Thoracic aorta (tissue), 2 donors: ENCODE measurements at regions not wholly inside any gene's neighbourhood (a gene's known extent, or its start where the extent isn't known, plus 50 kb on each side); places are given as distances from the start of the nearest gene placed in this dataset.
"Not testable (repeated sequence)": the region's sequence is repeated elsewhere in the genome, so short reads cannot be mapped to it uniquely, and the experiment has no call there.

ENCODE experiments used
- ATAC-seq: fragments of 150-250 bp; one replicate; pipeline ENCODE4 v1.8.0; 2017; ENCODE audit warnings: low read depth; ENCODE audit not compliant: insufficient number of reproducible peaks, low FRiP score
- DNase-seq: peaks from one replicate; pipeline ENCODE4 v3.0.0-alpha.2; 2020; ENCODE audit warnings: low spot score
- H3K27ac ChIP-seq, 2 donors: fragments of 200-600 bp; sonication (generic); 1 replicate in 1 of 2; 2 replicates in 1 of 2; pipeline ENCODE4 v1.5.1; 2016; ENCODE audit warnings: mild to moderate bottlenecking in 2 of 2, moderate library complexity in 2 of 2
- H3K27me3 ChIP-seq: fragments of 200-600 bp; sonication (generic); replicated peaks from 2 replicates; pipeline ENCODE4 v1.6.0; 2016; ENCODE audit warnings: mild to moderate bottlenecking; ENCODE audit not compliant: insufficient read depth
- H3K36me3 ChIP-seq: fragments of 200-600 bp; sonication (generic); one replicate; pipeline ENCODE4 v1.5.1; 2016
- H3K4me1 ChIP-seq, 2 donors: fragments of 200-600 bp; sonication (generic); 1 replicate in 1 of 2; 2 replicates in 1 of 2; pipeline versions ENCODE4 v1.5.1 to v1.6.0; 2016; ENCODE audit warnings: low read depth in 2 of 2, mild to moderate bottlenecking in 1 of 2; ENCODE audit not compliant: control insufficient read depth in 1 of 2
- H3K4me3 ChIP-seq: fragments of 200-600 bp; sonication (generic); 2 replicates; pipeline ENCODE4 v1.5.1; 2016; ENCODE audit warnings: mild to moderate bottlenecking
- H3K9me3 ChIP-seq: fragments of 200-600 bp; sonication (generic); 2 replicates; pipeline ENCODE4 v1.5.1; 2016
- CTCF ChIP-seq: fragments of 200-600 bp; sonication (generic); IDR thresholded peaks from one replicate; pipeline ENCODE4 v1.5.1; 2019; ENCODE audit warnings: antibody characterized with exemption

GRCh38 chr10:65275296-65275695 lies 1650.5 kb upstream of the LRRTM3 start:
- H3K27me3 ChIP-seq, result no peaks in the 10 kb centered on the region
- ATAC-seq (no peak), DNase-seq (no peak)
- H3K4me1 ChIP-seq, result no peaks in the 10 kb centered on the region
- no peak overlapping the region for H3K4me3 ChIP-seq
- no peaks in the 10 kb centered on the region for H3K36me3 ChIP-seq
- no peak for TF ChIP-seq CTCF
- no peak overlapping the region for H3K27ac ChIP-seq
- no peaks in the 10 kb centered on the region for H3K9me3 ChIP-seq

- H3K27ac ChIP-seq, result no peak overlapping the region
- no peak overlapping the region for H3K4me3 ChIP-seq
- no peak for TF ChIP-seq CTCF
- no peaks in the 10 kb centered on the region for H3K36me3 ChIP-seq
- no peaks in the 10 kb centered on the region for H3K4me1 ChIP-seq
- H3K27me3 ChIP-seq, result no peaks in the 10 kb centered on the region
- no peak for DNase-seq
- no peak for ATAC-seq
- H3K9me3 ChIP-seq, result no peaks in the 10 kb centered on the region
Observed at GRCh38 chr10:65284495-65285041, 1641.3 kb upstream of the LRRTM3 start.

GRCh38 chr10:65285726-65286125 lies 1640.1 kb upstream of the LRRTM3 start:
- not testable (repeated sequence) for H3K36me3 ChIP-seq, DNase-seq, H3K9me3 ChIP-seq, H3K4me1 ChIP-seq, ATAC-seq, H3K27me3 ChIP-seq, H3K4me3 ChIP-seq, H3K27ac ChIP-seq

- Histone ChIP-seq H3K27me3 (no peaks in the 10 kb centered on the region), H3K36me3 (no peaks in the 10 kb centered on the region), H3K4me3 (no peak overlapping the region), H3K27ac (no peak overlapping the region), H3K9me3 (no peaks in the 10 kb centered on the region), H3K4me1 (no peaks in the 10 kb centered on the region)
- no peak for TF ChIP-seq CTCF
- ATAC-seq (no peak), DNase-seq (no peak)
Observed at GRCh38 chr10:65291286-65291685, 1634.5 kb upstream of the LRRTM3 start.

- Histone ChIP-seq H3K27me3 (no peaks in the 10 kb centered on the region), H3K9me3 (no peaks in the 10 kb centered on the region), H3K4me1 (no peaks in the 10 kb centered on the region), H3K4me3 (no peak overlapping the region), H3K27ac (no peak overlapping the region), H3K36me3 (no peaks in the 10 kb centered on the region)
- DNase-seq (no peak), ATAC-seq (no peak)
- TF ChIP-seq CTCF, result no peak
Observed at GRCh38 chr10:65292551-65292950, 1633.3 kb upstream of the LRRTM3 start.

GRCh38 chr10:65294329-65294728 lies 1631.5 kb upstream of the LRRTM3 start:
- Histone ChIP-seq H3K4me1 (no peaks in the 10 kb centered on the region), H3K27ac (no peak overlapping the region), H3K4me3 (no peak overlapping the region), H3K9me3 (no peaks in the 10 kb centered on the region), H3K27me3 (no peaks in the 10 kb centered on the region), H3K36me3 (no peaks in the 10 kb centered on the region)
- ATAC-seq, result no peak
- DNase-seq, result no peak
- TF ChIP-seq CTCF, result no peak
